Fibroblast of villous mesenchyme (primary cell): ENCODE measurements at regions not wholly inside any gene's neighbourhood (a gene's known extent, or its start where the extent isn't known, plus 50 kb on each side); places are given as distances from the start of the nearest gene placed in this dataset.

Source experiments
- DNase-seq: peaks from one replicate; pipeline ENCODE4 v3.0.0-alpha.2; 2010; ENCODE audit warnings: low read depth
- H3K4me3 ChIP-seq: 2 replicates; pipeline ENCODE4 v1.5.1; 2011; ENCODE audit warnings: low read depth, mild to moderate bottlenecking, low read length
- TF ChIP-seq, protein P1 (sequence below): IDR thresholded peaks from 2 replicates; pipeline ENCODE4 v1.5.1; 2012; ENCODE audit warnings: low read depth, mild to moderate bottlenecking, low read length; ENCODE audit not compliant: insufficient read depth

- TF ChIP-seq, protein P1, sequence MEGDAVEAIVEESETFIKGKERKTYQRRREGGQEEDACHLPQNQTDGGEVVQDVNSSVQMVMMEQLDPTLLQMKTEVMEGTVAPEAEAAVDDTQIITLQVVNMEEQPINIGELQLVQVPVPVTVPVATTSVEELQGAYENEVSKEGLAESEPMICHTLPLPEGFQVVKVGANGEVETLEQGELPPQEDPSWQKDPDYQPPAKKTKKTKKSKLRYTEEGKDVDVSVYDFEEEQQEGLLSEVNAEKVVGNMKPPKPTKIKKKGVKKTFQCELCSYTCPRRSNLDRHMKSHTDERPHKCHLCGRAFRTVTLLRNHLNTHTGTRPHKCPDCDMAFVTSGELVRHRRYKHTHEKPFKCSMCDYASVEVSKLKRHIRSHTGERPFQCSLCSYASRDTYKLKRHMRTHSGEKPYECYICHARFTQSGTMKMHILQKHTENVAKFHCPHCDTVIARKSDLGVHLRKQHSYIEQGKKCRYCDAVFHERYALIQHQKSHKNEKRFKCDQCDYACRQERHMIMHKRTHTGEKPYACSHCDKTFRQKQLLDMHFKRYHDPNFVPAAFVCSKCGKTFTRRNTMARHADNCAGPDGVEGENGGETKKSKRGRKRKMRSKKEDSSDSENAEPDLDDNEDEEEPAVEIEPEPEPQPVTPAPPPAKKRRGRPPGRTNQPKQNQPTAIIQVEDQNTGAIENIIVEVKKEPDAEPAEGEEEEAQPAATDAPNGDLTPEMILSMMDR: no peak
- DNase-seq: no peak
- H3K4me3 ChIP-seq: no peak overlapping the region
Measured at GRCh38 chr4:155077452-155078229, 130.8 kb upstream of the NPY2R start.

- TF ChIP-seq, protein P1: no peak
- no peak for DNase-seq
- no peak overlapping the region for H3K4me3 ChIP-seq
Measured at GRCh38 chr4:155079871-155080270, 128.6 kb upstream of the NPY2R start.

- TF ChIP-seq, protein P1: no peak
- no peak for DNase-seq
- no peak overlapping the region for H3K4me3 ChIP-seq
Measured at GRCh38 chr4:155081222-155081621, 127.2 kb upstream of the NPY2R start.

GRCh38 chr4:155085843-155086530 is 122.4 kb upstream of the NPY2R start:
- DNase-seq: no peak
- H3K4me3 ChIP-seq: no peak overlapping the region
- TF ChIP-seq, protein P1: no peak

- no peak overlapping the region for H3K4me3 ChIP-seq
- TF ChIP-seq, protein P1: no peak
- DNase-seq: peak; percentile 0
Measured at GRCh38 chr4:155094201-155094820, 114.1 kb upstream of the NPY2R start.

DNA sequence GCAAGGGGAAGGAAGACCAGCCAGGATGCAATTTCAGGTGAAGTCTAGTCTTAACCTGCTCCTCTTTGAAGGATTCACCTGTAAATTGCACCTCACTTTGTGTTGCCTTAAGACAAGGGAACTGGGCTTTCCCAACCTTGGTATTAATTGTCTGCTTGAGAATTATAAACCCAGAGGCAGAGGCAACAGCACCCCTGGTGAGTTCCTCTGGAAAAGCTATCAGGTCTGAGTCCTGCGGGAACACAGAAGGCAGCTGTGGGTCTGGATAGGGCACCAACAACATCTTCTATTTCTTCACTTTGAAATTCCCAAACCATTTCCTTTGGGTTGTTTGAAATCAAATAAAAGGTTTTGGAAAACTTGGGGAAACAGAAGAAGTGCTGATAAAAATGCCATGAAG is 109.2 kb upstream of the NPY2R start:
- no peak overlapping the region for H3K4me3 ChIP-seq
- no peak for DNase-seq
- TF ChIP-seq, protein P1: no peak
